SK-N-MC (cell line): ENCODE measurements at regions not wholly inside any gene's neighbourhood (a gene's known extent, or its start where the extent isn't known, plus 50 kb on each side); places are given as distances from the start of the nearest gene placed in this dataset.

Source experiments
- EZH2 ChIP-seq: fragments of 200-600 bp; sonication (generic); IDR thresholded peaks from one replicate; pipeline ENCODE4 v1.6.1; 2017; ENCODE audit warnings: antibody characterized with exemption
- FOXP2 ChIP-seq: optimal IDR thresholded peaks from 2 replicates; pipeline ENCODE3; 2011; ENCODE audit warnings: mild to moderate bottlenecking, moderate library complexity; ENCODE audit not compliant: insufficient read depth; ENCODE audit errors: extremely low read length, control extremely low read depth
- POLR2AphosphoS5 ChIP-seq: IDR thresholded peaks from 2 replicates; pipeline ENCODE4 v1.6.1; 2012; ENCODE audit warnings: mild to moderate bottlenecking, low read depth, low read length, borderline replicate concordance

DNA sequence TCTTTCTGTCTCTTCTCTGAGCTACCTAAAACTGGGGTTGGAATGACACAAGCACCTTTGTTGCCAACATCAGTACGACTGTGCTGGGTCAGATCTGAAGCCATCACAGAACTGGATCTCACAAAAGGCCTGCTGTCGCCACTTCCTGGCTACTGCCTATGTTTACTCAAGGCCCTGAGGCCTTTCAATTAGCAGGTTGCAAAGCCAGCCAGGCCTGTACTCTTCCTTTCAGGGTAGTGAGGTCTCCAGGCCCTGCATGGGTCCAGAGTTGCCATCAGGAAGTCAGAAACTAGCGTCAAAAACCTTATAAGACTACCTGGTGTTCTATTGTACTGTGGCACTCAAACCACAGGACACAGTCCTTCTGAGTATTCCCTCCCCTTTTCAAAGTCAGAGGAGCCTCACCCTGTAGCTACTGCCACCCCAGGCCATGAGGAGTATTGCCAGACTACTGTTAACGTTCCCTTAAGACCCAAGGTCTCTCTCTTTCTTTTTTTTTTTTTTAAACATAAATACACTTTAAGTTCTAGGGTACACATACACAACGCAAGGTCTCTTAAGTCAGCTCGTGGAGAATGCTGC, 937.4 kb upstream of the GJE1 start:
- no peak for TF ChIP-seq EZH2
- no peak for TF ChIP-seq POLR2AphosphoS5
- TF ChIP-seq FOXP2 = no peak
